Prostate gland (tissue), 2 donors: ENCODE measurements at regions not wholly inside any gene's neighbourhood (a gene's known extent, or its start where the extent isn't known, plus 50 kb on each side); places are given as distances from the start of the nearest gene placed in this dataset.

Experiments
- DNase-seq: peaks from one replicate; pipeline ENCODE4 v3.0.0-alpha.2; 2019; ENCODE audit warnings: low spot score
- H3K27ac ChIP-seq, 2 donors: fragments of 200-600 bp; sonication (generic); 2 replicates each; pipeline ENCODE4 v1.5.1; 2017 to 2019
- H3K27me3 ChIP-seq: fragments of 200-600 bp; sonication (generic); replicated peaks from 2 replicates; pipeline ENCODE4 v1.5.1; 2019; ENCODE audit not compliant: insufficient read depth
- H3K36me3 ChIP-seq, 2 donors: fragments of 200-600 bp; sonication (generic); 1 replicate in 1 of 2; 2 replicates in 1 of 2; pipeline versions ENCODE4 v1.5.1 to v1.8.1; 2017 to 2019
- H3K4me1 ChIP-seq: fragments of 200-600 bp; sonication (generic); replicated peaks from 2 replicates; pipeline ENCODE4 v1.5.1; 2019
- H3K4me3 ChIP-seq, 2 donors: fragments of 200-600 bp; sonication (generic); 2 replicates each; pipeline ENCODE4 v1.5.1; 2017 to 2019
- H3K9me3 ChIP-seq: fragments of 200-600 bp; sonication (generic); 2 replicates; pipeline ENCODE4 v1.5.1; 2017
- CTCF ChIP-seq, 4 experiments: fragments of 200-600 bp in 2 of 4; fragments of 450-650 bp in 2 of 4; sonication (generic) in 2 of 4; IDR thresholded peaks; 1 replicate in 3 of 4; 2 replicates in 1 of 4; pipeline ENCODE4 v1.5.1; 2016 to 2019; ENCODE audit warnings: antibody characterized with exemption in 4 of 4, mild to moderate bottlenecking in 2 of 4, moderate library complexity in 2 of 4
- POLR2A ChIP-seq: fragments of 450-650 bp; IDR thresholded peaks from one replicate; pipeline ENCODE4 v1.6.1; 2016; ENCODE audit warnings: antibody characterized with exemption, mild to moderate bottlenecking
- POLR2AphosphoS5 ChIP-seq: sonication (generic); formaldehyde crosslinking; IDR thresholded peaks from one replicate; pipeline ENCODE4 v1.6.1; 2017; ENCODE audit warnings: antibody characterized with exemption
- WGBS: methylation state at CpG from one replicate; pipeline ENCODE4 v1.1.5; 2018; 5-methylcytosine and 5-hydroxymethylcytosine counted together
- intact Hi-C: fragments of 100-400 bp; cut with DNase I; formaldehyde crosslinking; loops from one replicate; pipeline ENCODE4 v1.14.2; 2022

GRCh38 chr2:108115868-108116267 lies 123.9 kb upstream of the SULT1C3 start:
- intact Hi-C loops: no loop called here
- no peaks in the 10 kb centered on the region for H3K27me3 ChIP-seq
- H3K36me3 ChIP-seq: no peaks in the 10 kb centered on the region
- H3K4me1 ChIP-seq: no peaks in the 10 kb centered on the region
- H3K27ac ChIP-seq: no peak overlapping the region
- H3K9me3 ChIP-seq: no peaks in the 10 kb centered on the region
- TF ChIP-seq POLR2AphosphoS5 (no peak), POLR2A (no peak), CTCF (IDR thresholded peaks at IDR 0.05) (no peak)
- H3K4me3 ChIP-seq: no peak overlapping the region
- 79% methylated on average over 3 of the region's 3 CpGs for WGBS
- no peak for DNase-seq

- H3K27me3 ChIP-seq: no peaks in the 10 kb centered on the region
- no peaks in the 10 kb centered on the region for H3K4me1 ChIP-seq
- no peaks in the 10 kb centered on the region for H3K9me3 ChIP-seq
- WGBS: 85% methylated on average over 2 of the region's 2 CpGs
- no peak for DNase-seq
- no peak overlapping the region for H3K27ac ChIP-seq
- no peaks in the 10 kb centered on the region for H3K36me3 ChIP-seq
- no peak overlapping the region for H3K4me3 ChIP-seq
- intact Hi-C loops: no loop called here
- no peak for TF ChIP-seq POLR2A
- no peak for TF ChIP-seq CTCF (IDR thresholded peaks at IDR 0.05)
- no peak for TF ChIP-seq POLR2AphosphoS5
Observed at GRCh38 chr2:108118996-108119395, 120.8 kb upstream of the SULT1C3 start.

GRCh38 chr2:108119492-108119891 lies 120.3 kb upstream of the SULT1C3 start:
- Histone ChIP-seq H3K36me3 (no peaks in the 10 kb centered on the region), H3K4me3 (no peak overlapping the region), H3K9me3 (no peaks in the 10 kb centered on the region), H3K27me3 (no peaks in the 10 kb centered on the region), H3K27ac (no peak overlapping the region), H3K4me1 (no peaks in the 10 kb centered on the region)
- TF ChIP-seq CTCF (IDR thresholded peaks at IDR 0.05) (no peak), POLR2A (no peak), POLR2AphosphoS5 (no peak)
- intact Hi-C loops: no loop called here
- 70% methylated on average over 3 of the region's 3 CpGs for WGBS
- no peak for DNase-seq

DNA sequence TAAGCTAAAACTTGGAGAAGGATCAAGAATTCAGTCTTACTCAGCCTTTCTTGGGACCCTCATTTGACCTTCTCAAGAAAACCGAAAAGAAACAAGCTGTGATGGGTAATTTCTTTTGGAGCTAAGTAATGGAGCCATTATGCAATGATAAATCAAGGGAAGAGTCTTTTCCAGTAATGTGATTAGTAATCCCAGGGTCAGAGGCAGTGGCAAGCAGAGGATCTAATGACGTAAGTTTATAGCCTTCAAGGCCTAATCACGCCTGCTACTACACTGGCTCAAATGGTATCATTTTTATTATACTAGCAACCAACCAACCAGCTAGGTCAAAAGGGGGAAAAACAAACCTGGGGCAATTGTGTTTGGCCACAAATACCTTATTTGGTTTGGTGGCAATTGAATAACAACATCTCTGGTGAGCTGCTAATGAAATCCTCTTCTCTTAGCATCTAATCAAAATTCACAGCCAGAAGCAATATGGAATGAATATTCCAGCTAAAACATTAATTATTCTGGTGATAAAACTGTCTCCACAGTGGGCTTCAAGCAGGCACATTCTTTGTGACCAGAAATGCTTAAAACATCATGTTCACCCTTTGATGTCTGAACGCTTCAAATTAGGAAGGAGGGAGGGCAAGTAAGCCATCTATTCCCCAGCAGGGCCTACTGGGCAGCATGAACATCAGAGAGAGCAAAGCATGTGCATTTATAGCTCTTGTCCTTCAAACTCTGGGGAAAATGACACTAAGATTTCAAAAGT lies 114.9 kb upstream of the SULT1C3 start:
- DNase-seq: no peak
- TF ChIP-seq POLR2AphosphoS5: no peak
- Histone ChIP-seq H3K4me1 (no peaks in the 10 kb centered on the region), H3K4me3 (no peak overlapping the region), H3K27ac (no peak overlapping the region), H3K36me3 (no peaks in the 10 kb centered on the region), H3K27me3 (no peaks in the 10 kb centered on the region), H3K9me3 (no peaks in the 10 kb centered on the region)
- WGBS: 65% methylated on average over 4 of the region's 4 CpGs
- intact Hi-C loops: no loop called here

- no peaks in the 10 kb centered on the region for H3K4me1 ChIP-seq
- no peaks in the 10 kb centered on the region for H3K9me3 ChIP-seq
- no peaks in the 10 kb centered on the region for H3K36me3 ChIP-seq
- H3K27me3 ChIP-seq: no peaks in the 10 kb centered on the region
- no peak for DNase-seq
- H3K4me3 ChIP-seq: no peak overlapping the region
- intact Hi-C loops: no loop called here
- no peak overlapping the region for H3K27ac ChIP-seq
- WGBS: 72% methylated on average over 1 of the region's 1 CpG
- TF ChIP-seq POLR2AphosphoS5 (no peak), CTCF (IDR thresholded peaks at IDR 0.05) (no peak), POLR2A (no peak)
Observed at GRCh38 chr2:108125581-108125980, 114.2 kb upstream of the SULT1C3 start.
